ENCODE measurements at regions not wholly inside any gene's neighbourhood (a gene's known extent, or its start where the extent isn't known, plus 50 kb on each side); places are given as distances from the start of the nearest gene placed in this dataset.

DNA sequence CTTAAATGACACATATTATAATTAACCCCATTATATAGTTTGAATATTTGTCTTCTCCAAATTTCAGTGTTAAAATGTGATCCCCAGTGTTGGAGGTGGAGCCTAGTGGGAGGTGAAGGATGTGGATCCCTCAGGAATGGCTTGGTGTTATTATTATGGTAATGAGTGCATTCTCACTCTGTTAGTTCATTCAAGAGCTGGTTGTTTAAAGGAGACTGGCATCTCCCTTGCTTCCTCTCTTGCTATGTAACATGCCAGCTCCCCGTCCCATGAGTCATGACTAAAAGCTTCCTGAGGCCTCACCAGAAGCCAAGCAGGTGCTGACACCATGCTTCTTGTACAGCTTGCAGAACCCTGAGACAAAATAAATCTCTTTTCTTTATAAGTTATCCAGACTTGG lies 1612.7 kb downstream of the AMY1C start:
- TF ChIP-seq, protein P1, sequence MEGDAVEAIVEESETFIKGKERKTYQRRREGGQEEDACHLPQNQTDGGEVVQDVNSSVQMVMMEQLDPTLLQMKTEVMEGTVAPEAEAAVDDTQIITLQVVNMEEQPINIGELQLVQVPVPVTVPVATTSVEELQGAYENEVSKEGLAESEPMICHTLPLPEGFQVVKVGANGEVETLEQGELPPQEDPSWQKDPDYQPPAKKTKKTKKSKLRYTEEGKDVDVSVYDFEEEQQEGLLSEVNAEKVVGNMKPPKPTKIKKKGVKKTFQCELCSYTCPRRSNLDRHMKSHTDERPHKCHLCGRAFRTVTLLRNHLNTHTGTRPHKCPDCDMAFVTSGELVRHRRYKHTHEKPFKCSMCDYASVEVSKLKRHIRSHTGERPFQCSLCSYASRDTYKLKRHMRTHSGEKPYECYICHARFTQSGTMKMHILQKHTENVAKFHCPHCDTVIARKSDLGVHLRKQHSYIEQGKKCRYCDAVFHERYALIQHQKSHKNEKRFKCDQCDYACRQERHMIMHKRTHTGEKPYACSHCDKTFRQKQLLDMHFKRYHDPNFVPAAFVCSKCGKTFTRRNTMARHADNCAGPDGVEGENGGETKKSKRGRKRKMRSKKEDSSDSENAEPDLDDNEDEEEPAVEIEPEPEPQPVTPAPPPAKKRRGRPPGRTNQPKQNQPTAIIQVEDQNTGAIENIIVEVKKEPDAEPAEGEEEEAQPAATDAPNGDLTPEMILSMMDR (IDR thresholded peaks at IDR 0.05; ENCODE audit: borderline replicate concordance), result no peak
- no peaks in the 10 kb centered on the region for H3K27me3 ChIP-seq (ENCODE audit: low read depth)
- no peak for DNase-seq
- no peaks in the 10 kb centered on the region for H3K4me1 ChIP-seq
- H3K36me3 ChIP-seq, result no peaks in the 10 kb centered on the region
- intact Hi-C loops (cut with micrococcal nuclease), result no loop called here
- peaks cover 9% of the 10 kb centered on the region for H3K9me3 ChIP-seq (replicated peaks)
- no peak overlapping the region for H3K4me3 ChIP-seq
- no peak overlapping the region for H3K27ac ChIP-seq (replicated peaks)

DNA sequence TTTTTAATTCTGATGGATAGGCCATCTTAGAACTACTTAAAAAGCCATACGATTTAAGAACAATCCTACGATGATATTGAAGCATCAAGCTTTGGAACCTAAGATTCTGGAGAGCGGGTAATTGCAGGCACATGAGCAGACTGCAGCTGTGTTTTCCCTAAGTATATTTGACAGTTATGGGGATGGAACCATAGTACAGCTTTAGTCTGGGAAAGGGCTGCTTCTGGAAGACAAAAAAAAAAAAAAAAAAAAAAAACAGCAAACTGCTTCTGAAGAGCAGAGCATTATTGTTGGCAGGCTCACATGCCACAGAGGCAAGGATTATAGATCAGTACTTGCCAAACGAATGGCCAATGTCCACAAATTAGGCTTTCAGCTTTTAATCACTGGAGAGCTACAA lies 1618.7 kb downstream of the AMY1C start:
- Histone ChIP-seq H3K27ac (replicated peaks) (no peak overlapping the region), H3K4me1 (no peaks in the 10 kb centered on the region), H3K4me3 (no peak overlapping the region), H3K36me3 (no peaks in the 10 kb centered on the region), H3K27me3 (ENCODE audit: low read depth) (no peaks in the 10 kb centered on the region), H3K9me3 (replicated peaks) (peaks cover 3% of the 10 kb centered on the region)
- no peak for DNase-seq
- TF ChIP-seq, protein P1 (IDR thresholded peaks at IDR 0.05; ENCODE audit: borderline replicate concordance), result no peak
- intact Hi-C loops (cut with micrococcal nuclease), result no loop called here

DNA sequence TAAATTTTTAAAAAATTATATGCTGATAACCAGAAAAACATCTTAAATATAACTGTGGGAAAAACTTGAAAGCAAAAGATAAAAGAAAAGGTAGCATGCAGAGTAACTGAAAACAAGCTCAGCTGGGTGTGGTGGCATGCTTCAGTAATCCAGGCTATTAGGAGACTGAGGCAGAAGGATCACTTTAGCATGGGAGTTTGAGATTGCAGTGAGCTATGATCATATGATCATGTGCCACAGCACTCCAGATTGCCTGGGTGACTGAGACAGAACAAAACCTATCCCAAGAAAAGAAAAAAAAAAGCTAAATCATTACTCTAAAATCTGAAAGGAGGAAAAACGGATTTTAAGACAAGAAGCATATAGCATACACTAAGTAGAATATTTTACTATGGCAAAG lies 1624.0 kb downstream of the AMY1C start:
- H3K4me3 ChIP-seq, result no peak overlapping the region
- TF ChIP-seq, protein P1 (IDR thresholded peaks at IDR 0.05; ENCODE audit: borderline replicate concordance), result no peak
- intact Hi-C loops (cut with micrococcal nuclease), result no loop called here
- no peak overlapping the region for H3K27ac ChIP-seq (replicated peaks)
- peaks cover 32% of the 10 kb centered on the region for H3K9me3 ChIP-seq (replicated peaks)
- no peaks in the 10 kb centered on the region for H3K36me3 ChIP-seq
- DNase-seq, result no peak
- H3K4me1 ChIP-seq, result no peaks in the 10 kb centered on the region
- no peaks in the 10 kb centered on the region for H3K27me3 ChIP-seq (ENCODE audit: low read depth)

DNA sequence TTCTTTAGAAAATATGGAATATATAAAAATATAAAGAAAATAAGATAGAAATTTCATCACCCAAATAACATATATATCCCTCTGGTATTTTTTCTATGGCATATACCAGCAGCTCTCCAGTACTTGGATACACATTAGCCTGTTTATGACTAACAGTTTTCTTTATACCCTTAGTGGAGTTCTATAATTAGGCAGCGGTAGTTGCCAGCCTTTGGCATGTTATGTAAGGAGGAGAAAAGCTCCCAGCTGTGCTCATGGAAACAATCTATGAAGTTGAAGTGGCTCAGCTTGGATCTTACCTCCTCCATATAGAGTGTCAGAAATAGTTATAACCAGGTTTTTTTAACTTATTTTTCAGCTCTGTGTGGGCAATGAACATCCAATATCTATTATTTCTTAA lies 1636.8 kb downstream of the AMY1C start:
- TF ChIP-seq, protein P1 (IDR thresholded peaks at IDR 0.05; ENCODE audit: borderline replicate concordance), result no peak
- H3K27ac ChIP-seq (replicated peaks), result no peak overlapping the region
- H3K4me3 ChIP-seq, result no peak overlapping the region
- DNase-seq, result no peak
- H3K4me1 ChIP-seq, result peaks cover 9% of the 10 kb centered on the region
- no peaks in the 10 kb centered on the region for H3K36me3 ChIP-seq
- intact Hi-C loops (cut with micrococcal nuclease), result no loop called here
- H3K27me3 ChIP-seq (ENCODE audit: low read depth), result no peaks in the 10 kb centered on the region
- no peaks in the 10 kb centered on the region for H3K9me3 ChIP-seq (replicated peaks)

DNA sequence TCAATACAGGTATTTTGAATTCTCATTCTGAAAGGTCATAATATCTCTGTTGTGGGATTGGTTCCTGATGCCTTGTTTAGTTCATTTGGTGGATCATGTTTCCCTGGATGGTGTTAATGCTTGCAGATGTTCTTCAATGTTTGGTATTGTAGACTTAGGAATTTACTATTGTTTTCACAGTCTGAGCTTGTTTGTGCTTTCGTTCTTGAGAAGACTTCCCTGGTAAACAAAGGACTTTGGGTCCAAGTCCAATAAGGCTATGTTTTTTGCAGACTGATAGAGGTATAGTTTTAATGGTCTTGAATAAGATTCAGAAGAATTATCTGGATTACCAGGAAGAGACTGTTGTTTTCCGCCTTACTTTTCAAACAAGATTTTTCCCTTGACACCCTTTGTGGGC lies 1646.3 kb downstream of the AMY1C start:
- intact Hi-C loops (cut with micrococcal nuclease), result no loop called here
- Histone ChIP-seq H3K36me3 (no peaks in the 10 kb centered on the region), H3K27ac (replicated peaks) (no peak overlapping the region), H3K9me3 (replicated peaks) (peaks cover 14% of the 10 kb centered on the region), H3K27me3 (ENCODE audit: low read depth) (no peaks in the 10 kb centered on the region), H3K4me1 (no peaks in the 10 kb centered on the region), H3K4me3 (no peak overlapping the region)
- no peak for DNase-seq
- TF ChIP-seq, protein P1 (IDR thresholded peaks at IDR 0.05; ENCODE audit: borderline replicate concordance), result no peak

DNA sequence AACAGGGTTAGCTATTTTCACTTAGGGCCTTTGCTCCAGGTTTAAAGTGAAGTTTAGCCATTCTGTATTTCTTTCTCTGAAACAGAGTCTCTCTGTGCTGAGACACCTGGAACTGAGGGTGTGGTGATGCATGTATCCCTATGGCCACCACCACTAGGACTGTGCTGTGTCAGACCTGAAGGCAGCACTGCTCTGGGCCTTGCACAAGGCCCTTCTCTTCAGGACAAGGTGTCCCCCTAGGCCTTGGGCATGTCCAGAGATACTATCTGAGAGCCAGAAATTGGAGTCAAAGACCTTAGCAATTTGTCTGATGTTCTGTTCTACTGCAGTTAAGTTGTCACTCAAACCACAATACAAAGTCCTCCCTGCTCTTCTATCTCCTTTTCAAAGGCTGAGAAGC lies 1649.2 kb downstream of the AMY1C start:
- intact Hi-C loops (cut with micrococcal nuclease), result no loop called here
- TF ChIP-seq, protein P1 (IDR thresholded peaks at IDR 0.05; ENCODE audit: borderline replicate concordance), result no peak
- H3K9me3 ChIP-seq (replicated peaks), result peaks cover 14% of the 10 kb centered on the region
- no peak overlapping the region for H3K27ac ChIP-seq (replicated peaks)
- no peaks in the 10 kb centered on the region for H3K27me3 ChIP-seq (ENCODE audit: low read depth)
- H3K4me1 ChIP-seq, result no peaks in the 10 kb centered on the region
- DNase-seq, result no peak
- H3K4me3 ChIP-seq, result no peak overlapping the region
- H3K36me3 ChIP-seq, result no peaks in the 10 kb centered on the region

Measured in left ventricle myocardium inferior (tissue), 1 donor.